Posterior cingulate gyrus (tissue), 11 donors: ENCODE measurements at regions not wholly inside any gene's neighbourhood (a gene's known extent, or its start where the extent isn't known, plus 50 kb on each side); places are given as distances from the start of the nearest gene placed in this dataset.

Source experiments
- DNase-seq, 10 donors: peaks; one replicate each; pipeline versions ENCODE4 v3.0.0 to v3.0.0-alpha.2; 2020 to 2021; ENCODE audit warnings: mixed read lengths in 3 of 10
- intact Hi-C: fragments of 100-400 bp; cut with DNase I; formaldehyde crosslinking; loops from one replicate; pipeline ENCODE4 v1.15.1; 2023

GRCh38 chr20:50257860-50258259 lies 67.2 kb downstream of the CEBPB start:
- intact Hi-C loops: no loop called here
- peak in 2 of 10 donors; percentile 35 to 54 for DNase-seq

- DNase-seq: peak in 2 of 10 donors; percentile 54 to 73
- intact Hi-C loops: no loop called here
Measured at GRCh38 chr20:50258790-50259483, 68.3 kb downstream of the CEBPB start.

DNA sequence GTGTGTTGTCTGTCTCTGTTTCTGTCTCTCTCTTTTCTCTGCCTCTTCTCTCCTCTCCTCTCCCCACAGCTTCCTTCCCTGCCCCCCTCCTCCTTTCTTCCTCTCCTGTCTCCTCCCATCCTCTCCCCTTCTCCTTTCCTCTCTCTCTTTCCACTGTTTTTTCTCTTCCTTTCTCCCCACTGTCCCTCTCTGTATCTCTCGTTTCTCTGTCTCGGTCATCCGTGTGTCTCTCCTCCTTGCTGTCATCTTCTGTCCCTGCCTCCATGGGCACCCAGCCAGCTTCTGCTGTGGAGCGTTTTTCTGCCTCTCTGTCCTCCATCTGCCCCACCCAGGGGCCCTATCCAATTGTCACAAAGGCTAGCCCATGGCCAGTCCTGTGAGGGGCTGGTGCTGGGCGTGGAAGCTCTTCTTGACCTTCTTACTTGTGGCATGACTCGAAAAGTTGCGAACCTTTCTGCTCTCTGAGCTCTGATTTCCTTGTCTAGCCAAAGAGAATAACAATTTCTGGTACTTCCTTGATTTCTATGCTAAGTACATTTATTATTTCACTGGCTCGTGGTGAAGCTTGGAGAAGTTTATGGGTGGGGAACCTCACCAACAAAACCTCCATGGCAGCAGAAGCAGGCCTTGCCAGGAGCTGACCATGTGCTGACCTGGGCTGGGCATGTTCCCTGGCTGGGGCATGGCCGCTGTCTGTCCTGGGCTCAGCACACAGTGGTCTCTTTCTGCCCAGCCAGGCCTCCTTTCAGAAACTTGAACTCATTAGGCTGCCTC lies 69.3 kb downstream of the CEBPB start:
- intact Hi-C loops: no loop called here
- DNase-seq: peak in 2 of 10 donors; percentile 31 to 62

DNA sequence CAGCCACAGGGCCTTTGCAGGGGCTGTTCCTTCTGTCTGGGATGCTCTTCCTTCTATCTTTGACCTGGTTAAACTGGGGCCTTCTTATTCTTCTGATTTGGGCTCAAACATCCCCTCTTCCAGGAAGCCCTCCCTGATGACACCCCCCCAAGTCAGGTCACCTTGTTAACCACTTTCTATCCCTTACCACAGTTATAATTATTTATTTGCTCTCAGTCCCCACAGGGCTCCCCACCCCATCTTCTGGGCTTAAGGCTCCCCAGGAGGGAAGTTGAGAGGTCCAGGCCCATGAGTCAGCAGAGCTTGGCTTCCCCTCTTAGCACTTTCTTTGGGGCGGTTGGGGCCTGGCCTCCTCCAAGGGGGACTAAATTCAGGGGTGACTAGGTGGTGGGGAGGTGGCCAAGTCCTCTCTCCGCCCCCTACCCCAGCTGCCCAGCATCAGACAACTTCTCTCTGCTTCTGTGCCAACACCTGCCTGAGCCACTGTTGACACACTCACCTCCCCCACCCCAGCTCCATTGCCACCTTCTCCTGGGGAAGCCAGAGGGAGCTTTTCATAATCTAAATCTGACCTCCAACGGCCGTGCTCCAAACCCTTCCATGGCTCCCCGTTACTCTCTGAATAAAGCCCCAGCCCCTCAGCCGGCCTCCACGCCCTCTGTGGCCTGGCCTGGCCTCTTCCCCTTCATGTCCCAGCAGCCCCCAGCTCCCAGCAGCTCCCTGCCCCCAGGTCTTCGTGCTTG lies 70.0 kb downstream of the CEBPB start:
- intact Hi-C loops: no loop called here
- DNase-seq: peak in 2 of 10 donors; percentile 47 to 59

DNA sequence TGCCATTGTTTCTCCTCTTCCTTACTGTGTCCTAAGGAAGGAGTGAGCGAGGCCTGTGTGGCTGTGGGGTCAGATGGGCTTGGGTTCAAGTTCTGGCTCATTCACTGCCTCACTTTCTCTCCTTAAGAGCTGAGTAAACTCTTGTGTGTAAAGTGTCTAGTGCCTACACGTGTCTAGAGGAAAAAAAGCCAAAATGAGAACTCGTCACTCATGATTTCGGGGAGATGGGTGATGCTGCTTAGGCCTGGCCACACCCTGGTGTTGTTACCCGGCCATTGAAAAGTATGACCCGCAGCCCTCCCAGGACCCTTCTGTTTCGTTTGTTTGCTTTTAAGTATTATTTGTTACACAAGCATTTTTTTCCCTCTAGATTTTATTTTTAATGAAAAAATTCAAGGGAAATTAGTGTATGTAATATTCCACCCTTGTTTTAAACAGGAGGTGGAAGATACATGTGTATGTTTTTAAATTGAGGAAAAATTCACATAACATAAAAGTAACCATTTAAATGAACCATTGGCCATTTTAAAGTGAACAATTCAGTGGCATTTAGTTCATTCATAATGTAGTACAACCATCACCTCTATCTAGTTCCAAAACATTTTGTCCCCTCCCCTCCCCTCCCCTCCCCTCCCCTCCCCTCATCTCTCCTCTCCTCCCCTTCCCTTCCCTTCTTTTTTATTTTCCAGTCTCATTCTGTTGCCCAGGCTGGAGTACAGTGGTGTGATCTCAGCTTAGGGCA lies 71.0 kb downstream of the CEBPB start:
- intact Hi-C loops: no loop called here
- peak in 2 of 10 donors; percentile 19 to 31 for DNase-seq

DNA sequence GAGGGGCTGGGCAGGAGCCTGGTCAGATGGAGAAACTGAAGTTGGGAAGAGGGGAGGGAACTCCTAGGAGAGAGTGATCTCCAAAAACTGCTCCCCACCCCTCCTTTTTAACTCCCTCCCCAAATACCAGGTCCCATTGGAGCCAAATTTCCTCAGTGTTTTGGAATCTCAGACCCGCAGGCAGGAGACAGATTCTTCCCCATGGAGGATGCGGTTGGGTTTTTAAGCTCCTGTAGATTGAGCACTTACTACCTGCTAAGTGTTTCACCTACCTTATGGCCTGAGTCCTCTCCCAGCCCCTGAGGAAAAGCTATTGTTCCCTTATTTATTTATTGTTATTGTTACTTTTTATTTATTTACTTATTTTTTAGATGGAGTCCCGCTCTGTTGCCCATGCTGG lies 73.2 kb downstream of the CEBPB start:
- peak in 1 of 10 donors; percentile 2 for DNase-seq
- intact Hi-C loops: no loop called here

GRCh38 chr20:50264534-50265145 lies 74.0 kb downstream of the CEBPB start:
- intact Hi-C loops: no loop called here
- DNase-seq: peak in 3 of 10 donors; percentile 42 to 69 (median 62)

GRCh38 chr20:50265245-50265946 lies 74.8 kb downstream of the CEBPB start:
- intact Hi-C loops: no loop called here
- peak in 3 of 10 donors; percentile 10 to 63 (median 24) for DNase-seq

- intact Hi-C loops: no loop called here
- DNase-seq: peak in 2 of 10 donors; percentile 10 to 77
Measured at GRCh38 chr20:50266293-50267040, 75.8 kb downstream of the CEBPB start.

GRCh38 chr20:50267041-50267865 lies 76.6 kb downstream of the CEBPB start:
- DNase-seq: peak in 1 of 10 donors; percentile 79

GRCh38 chr20:50267866-50268219 lies 77.2 kb downstream of the CEBPB start:
- intact Hi-C loops: no loop called here
- no peak for DNase-seq

More at GRCh38 chr20:50267041-50267865, 76.6 kb downstream of the CEBPB start:
- intact Hi-C loops: no loop called here

DNA sequence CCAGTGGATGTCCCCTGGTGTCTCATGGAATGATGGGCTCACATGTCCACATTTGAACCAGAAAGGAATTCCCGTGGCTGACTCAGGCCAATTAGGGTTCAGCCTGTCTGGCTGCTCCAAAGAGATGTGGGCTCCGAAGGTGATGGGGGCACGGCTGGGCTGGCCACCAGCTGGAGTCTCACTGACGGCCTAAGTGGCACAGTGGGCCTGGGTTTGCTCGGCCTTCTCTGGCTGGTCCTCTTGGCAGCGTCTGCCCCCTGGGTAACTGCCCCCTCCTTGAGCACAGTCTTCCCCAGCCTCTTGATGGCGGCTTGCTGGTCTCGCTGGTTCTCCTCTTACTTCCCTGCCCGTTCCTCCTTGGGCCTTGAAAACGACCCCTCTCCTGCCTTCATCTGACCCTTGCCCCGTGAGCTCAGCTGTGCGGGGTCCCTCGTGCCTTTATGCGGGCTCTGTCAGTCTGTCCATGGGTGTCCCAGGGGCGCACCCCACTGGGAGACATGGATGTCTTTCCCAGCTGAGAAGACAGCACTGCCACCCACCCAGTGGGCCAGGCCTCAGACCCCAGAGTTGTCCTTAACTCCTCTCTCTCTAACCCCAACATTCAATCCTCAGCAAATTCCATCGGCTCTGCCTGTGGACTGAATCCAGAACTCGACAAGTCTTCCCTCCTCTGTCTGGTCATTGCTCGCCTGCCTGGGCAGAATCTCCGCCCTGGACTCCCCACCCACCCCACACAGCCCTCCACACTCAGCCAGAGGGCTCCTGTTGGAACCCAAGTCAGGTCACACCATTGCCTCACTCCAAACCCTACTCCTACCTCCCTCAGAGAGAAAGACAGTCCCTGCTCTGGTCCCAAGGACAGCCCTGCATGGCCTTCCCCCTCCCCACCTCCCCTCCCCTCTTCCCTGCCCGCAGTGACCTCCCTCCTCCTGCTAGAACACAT lies 78.7 kb downstream of the CEBPB start:
- DNase-seq: peak in 1 of 10 donors; percentile 69
- intact Hi-C loops: no loop called here

DNA sequence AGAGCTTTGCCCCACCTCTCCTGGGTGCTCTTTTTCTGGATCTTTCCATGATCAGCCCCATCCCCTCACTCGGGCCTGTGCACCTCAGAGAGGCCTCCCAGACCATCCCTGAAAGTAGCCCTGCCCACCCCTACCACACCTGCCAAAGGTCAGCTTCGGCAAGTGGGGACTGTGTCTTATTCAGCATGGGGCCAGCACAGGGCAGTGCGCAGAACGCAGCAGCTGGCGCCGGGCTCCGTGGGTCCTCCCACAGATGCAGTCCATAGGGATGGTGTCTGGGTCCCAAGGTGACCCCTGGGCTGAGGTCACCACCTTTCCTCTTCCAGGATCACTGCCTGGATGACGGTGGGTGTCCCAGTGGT lies 79.4 kb downstream of the CEBPB start:
- intact Hi-C loops: no loop called here

DNA sequence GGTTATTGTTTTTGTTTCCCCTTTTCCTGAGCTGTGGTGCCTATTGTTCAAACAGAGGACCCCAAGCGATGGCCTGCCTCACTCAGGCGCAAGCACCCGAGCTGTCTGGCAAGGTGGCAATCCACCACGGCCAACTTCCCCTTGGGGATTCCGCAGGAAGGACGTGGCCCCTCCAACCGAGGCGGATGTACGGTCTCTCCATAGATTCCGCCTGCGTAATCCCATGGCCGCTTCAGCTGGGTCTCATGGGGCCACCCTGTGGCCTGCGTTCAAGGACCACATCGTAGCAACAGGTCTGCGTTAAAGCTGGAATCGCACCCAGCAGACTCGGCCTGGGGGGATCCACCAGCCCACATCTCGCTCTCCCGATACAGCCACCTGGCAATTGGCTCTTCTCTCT lies 79.9 kb downstream of the CEBPB start:
- intact Hi-C loops: no loop called here
- peak in 2 of 10 donors; percentile 41 to 88 for DNase-seq

More for the DNA sequence above, 79.4 kb downstream of the CEBPB start:
- DNase-seq: peak in 1 of 10 donors; percentile 67

- intact Hi-C loops: no loop called here
- peak in 1 of 10 donors; percentile 63 for DNase-seq
Measured at GRCh38 chr20:50271176-50271575, 80.5 kb downstream of the CEBPB start.

DNA sequence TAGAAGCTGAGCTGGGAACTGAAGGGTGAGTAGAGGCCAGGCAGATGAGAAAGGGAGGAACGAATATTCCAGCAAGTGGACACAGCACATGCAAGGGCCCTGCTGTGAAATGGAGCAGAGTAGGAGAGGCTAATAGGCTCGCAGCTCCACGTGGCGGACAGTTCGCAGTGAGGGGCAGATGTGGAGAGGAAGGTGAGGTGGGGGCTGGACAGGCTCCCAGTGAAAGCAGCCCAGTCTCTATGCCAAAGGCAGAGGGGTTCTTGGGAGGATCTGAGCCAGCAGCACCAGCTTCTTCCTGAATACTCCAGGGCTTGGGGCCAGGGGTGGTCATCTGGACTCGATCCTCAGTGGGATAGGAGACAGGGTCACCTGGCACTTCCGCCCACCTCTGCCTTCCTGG lies 81.0 kb downstream of the CEBPB start:
- intact Hi-C loops: no loop called here
- DNase-seq: peak in 1 of 10 donors; percentile 57
